Fibroblast of mammary gland (primary cell): ENCODE measurements at regions not wholly inside any gene's neighbourhood (a gene's known extent, or its start where the extent isn't known, plus 50 kb on each side); places are given as distances from the start of the nearest gene placed in this dataset.
A peak's percentile ranks its signal among the peaks of the same experiment; 100 is the strongest.

Source experiments
- DNase-seq: peaks from one replicate; pipeline ENCODE4 v3.0.0-alpha.2; 2010; ENCODE audit warnings: low read depth
- H3K4me3 ChIP-seq: 2 replicates; pipeline ENCODE4 v1.5.1; 2011; ENCODE audit warnings: low read depth, mild to moderate bottlenecking, low read length, moderate library complexity; ENCODE audit not compliant: control insufficient read depth
- CTCF ChIP-seq: conservative IDR thresholded peaks from 2 replicates; pipeline ENCODE4 v1.5.1; 2011; ENCODE audit warnings: low read depth, low read length, inconsistent platforms; ENCODE audit not compliant: control insufficient read depth, insufficient read depth

- DNase-seq: no peak
- TF ChIP-seq CTCF: no peak
- no peak overlapping the region for H3K4me3 ChIP-seq
These were observed 868.6 kb downstream of the METTL15 start for GRCh38 chr11:28976801-28977145.

GRCh38 chr11:28976012-28976800, 868.0 kb downstream of the METTL15 start:
- no peak for TF ChIP-seq CTCF
- DNase-seq: no peak
- H3K4me3 ChIP-seq: no peak overlapping the region

- DNase-seq: no peak
- no peak for TF ChIP-seq CTCF
- no peak overlapping the region for H3K4me3 ChIP-seq
These were observed 861.6 kb downstream of the METTL15 start for GRCh38 chr11:28969832-28970231.

- no peak overlapping the region for H3K4me3 ChIP-seq
- TF ChIP-seq CTCF: no peak
- DNase-seq: peak; percentile 45
These were observed 858.8 kb downstream of the METTL15 start for GRCh38 chr11:28966951-28967350.

GRCh38 chr11:28965819-28966218, 857.6 kb downstream of the METTL15 start:
- no peak for TF ChIP-seq CTCF
- DNase-seq: no peak

GRCh38 chr11:28964811-28965210, 856.6 kb downstream of the METTL15 start:
- no peak overlapping the region for H3K4me3 ChIP-seq
- TF ChIP-seq CTCF: no peak
- DNase-seq: no peak

More at GRCh38 chr11:28965819-28966218, 857.6 kb downstream of the METTL15 start:
- H3K4me3 ChIP-seq: no peak overlapping the region
